ENCODE measurements at regions not wholly inside any gene's neighbourhood (a gene's known extent, or its start where the extent isn't known, plus 50 kb on each side); places are given as distances from the start of the nearest gene placed in this dataset.
"Not testable (repeated sequence)": the region's sequence is repeated elsewhere in the genome, so short reads cannot be mapped to it uniquely, and the experiment has no call there.

- H3K27me3 ChIP-seq (ENCODE audit: control insufficient read depth, insufficient read depth, low read length): no peaks in the 10 kb centered on the region
- no peaks in the 10 kb centered on the region; the same call in 1 of the 2 replicates for H3K4me1 ChIP-seq (ENCODE audit: control insufficient read depth, insufficient read depth, low read length)
- DNase-seq (ENCODE audit: low read depth, low spot score): no peak
- H3K4me3 ChIP-seq (ENCODE audit: low read length): no peak overlapping the region
- H3K27ac ChIP-seq (ENCODE audit: low read length): no peak overlapping the region
- no CpG with 5 or more reads among the region's 11 CpGs for WGBS (ENCODE audit: insufficient coverage, insufficient read length)
- H3K9me3 ChIP-seq (ENCODE audit: control insufficient read depth, insufficient read depth, low read length): peaks cover 4% of the 10 kb centered on the region
- H3K36me3 ChIP-seq (ENCODE audit: control insufficient read depth, insufficient read depth, low read length): no peaks in the 10 kb centered on the region; the same call in 1 of the 2 replicates
Observed at GRCh38 chr1:30089024-30089430, 634.4 kb downstream of the MATN1 start.

GRCh38 chr1:30088594-30088993, 634.8 kb downstream of the MATN1 start:
- Histone ChIP-seq H3K4me3 (ENCODE audit: low read length) (no peak overlapping the region), H3K9me3 (ENCODE audit: control insufficient read depth, insufficient read depth, low read length) (peaks cover 4% of the 10 kb centered on the region), H3K27ac (ENCODE audit: low read length) (no peak overlapping the region), H3K36me3 (ENCODE audit: control insufficient read depth, insufficient read depth, low read length) (no peaks in the 10 kb centered on the region; the same call in 1 of the 2 replicates), H3K27me3 (ENCODE audit: control insufficient read depth, insufficient read depth, low read length) (no peaks in the 10 kb centered on the region), H3K4me1 (ENCODE audit: control insufficient read depth, insufficient read depth, low read length) (no peaks in the 10 kb centered on the region; the same call in 1 of the 2 replicates)
- no CpG with 5 or more reads among the region's 10 CpGs for WGBS (ENCODE audit: insufficient coverage, insufficient read length)
- no peak for DNase-seq (ENCODE audit: low read depth, low spot score)

- no CpG with 5 or more reads among the region's 6 CpGs for WGBS (ENCODE audit: insufficient coverage, insufficient read length)
- no peak overlapping the region for H3K27ac ChIP-seq (ENCODE audit: low read length)
- no peak overlapping the region for H3K4me3 ChIP-seq (ENCODE audit: low read length)
- H3K4me1 ChIP-seq (ENCODE audit: control insufficient read depth, insufficient read depth, low read length): no peaks in the 10 kb centered on the region; the same call in 1 of the 2 replicates
- no peak for DNase-seq (ENCODE audit: low read depth, low spot score)
- no peaks in the 10 kb centered on the region for H3K27me3 ChIP-seq (ENCODE audit: control insufficient read depth, insufficient read depth, low read length)
- no peaks in the 10 kb centered on the region; the same call in 1 of the 2 replicates for H3K36me3 ChIP-seq (ENCODE audit: control insufficient read depth, insufficient read depth, low read length)
- H3K9me3 ChIP-seq (ENCODE audit: control insufficient read depth, insufficient read depth, low read length): peaks cover 4% of the 10 kb centered on the region
Observed at GRCh38 chr1:30087465-30087864, 635.9 kb downstream of the MATN1 start.

- Histone ChIP-seq H3K4me3 (ENCODE audit: low read length) (no peak overlapping the region), H3K27ac (ENCODE audit: low read length) (no peak overlapping the region), H3K9me3 (ENCODE audit: control insufficient read depth, insufficient read depth, low read length) (no peaks in the 10 kb centered on the region), H3K36me3 (ENCODE audit: control insufficient read depth, insufficient read depth, low read length) (no peaks in the 10 kb centered on the region; the same call in 1 of the 2 replicates), H3K27me3 (ENCODE audit: control insufficient read depth, insufficient read depth, low read length) (no peaks in the 10 kb centered on the region), H3K4me1 (ENCODE audit: control insufficient read depth, insufficient read depth, low read length) (no peaks in the 10 kb centered on the region; the same call in none of the 2 replicates)
- DNase-seq (ENCODE audit: low read depth, low spot score): no peak
- WGBS (ENCODE audit: insufficient coverage, insufficient read length): 100% methylated on average over 1 of the region's 45 CpGs
Observed at GRCh38 chr1:30085811-30086770, 637.3 kb downstream of the MATN1 start.

- no peak for DNase-seq (ENCODE audit: low read depth, low spot score)
- no peaks in the 10 kb centered on the region for H3K9me3 ChIP-seq (ENCODE audit: control insufficient read depth, insufficient read depth, low read length)
- WGBS (ENCODE audit: insufficient coverage, insufficient read length): no CpG with 5 or more reads among the region's 12 CpGs
- no peaks in the 10 kb centered on the region; the same call in none of the 2 replicates for H3K4me1 ChIP-seq (ENCODE audit: control insufficient read depth, insufficient read depth, low read length)
- no peak overlapping the region for H3K4me3 ChIP-seq (ENCODE audit: low read length)
- H3K27me3 ChIP-seq (ENCODE audit: control insufficient read depth, insufficient read depth, low read length): no peaks in the 10 kb centered on the region
- no peak overlapping the region for H3K27ac ChIP-seq (ENCODE audit: low read length)
- H3K36me3 ChIP-seq (ENCODE audit: control insufficient read depth, insufficient read depth, low read length): no peaks in the 10 kb centered on the region
Observed at GRCh38 chr1:30084909-30085571, 638.3 kb downstream of the MATN1 start.

GRCh38 chr1:30083800-30084464, 639.5 kb downstream of the MATN1 start:
- no peak for DNase-seq (ENCODE audit: low read depth, low spot score)
- H3K36me3 ChIP-seq (ENCODE audit: control insufficient read depth, insufficient read depth, low read length): no peaks in the 10 kb centered on the region
- H3K27ac ChIP-seq (ENCODE audit: low read length): no peak overlapping the region
- no peaks in the 10 kb centered on the region for H3K9me3 ChIP-seq (ENCODE audit: control insufficient read depth, insufficient read depth, low read length)
- no peak overlapping the region for H3K4me3 ChIP-seq (ENCODE audit: low read length)
- no peaks in the 10 kb centered on the region; the same call in none of the 2 replicates for H3K4me1 ChIP-seq (ENCODE audit: control insufficient read depth, insufficient read depth, low read length)
- H3K27me3 ChIP-seq (ENCODE audit: control insufficient read depth, insufficient read depth, low read length): no peaks in the 10 kb centered on the region
- WGBS (ENCODE audit: insufficient coverage, insufficient read length): no CpG with 5 or more reads among the region's 11 CpGs

GRCh38 chr1:30081379-30082102, 641.8 kb downstream of the MATN1 start:
- Histone ChIP-seq H3K36me3 (ENCODE audit: control insufficient read depth, insufficient read depth, low read length) (no peaks in the 10 kb centered on the region), H3K27me3 (ENCODE audit: control insufficient read depth, insufficient read depth, low read length) (no peaks in the 10 kb centered on the region), H3K9me3 (ENCODE audit: control insufficient read depth, insufficient read depth, low read length) (no peaks in the 10 kb centered on the region), H3K27ac (ENCODE audit: low read length) (no peak overlapping the region), H3K4me3 (ENCODE audit: low read length) (no peak overlapping the region), H3K4me1 (ENCODE audit: control insufficient read depth, insufficient read depth, low read length) (no peaks in the 10 kb centered on the region; the same call in none of the 2 replicates)
- WGBS (ENCODE audit: insufficient coverage, insufficient read length): no CpG with 5 or more reads among the region's 6 CpGs
- no peak for DNase-seq (ENCODE audit: low read depth, low spot score)

GRCh38 chr1:30075916-30076315, 647.5 kb downstream of the MATN1 start:
- H3K4me3 ChIP-seq (ENCODE audit: low read length); H3K27me3 ChIP-seq (ENCODE audit: control insufficient read depth, insufficient read depth, low read length); H3K4me1 ChIP-seq (ENCODE audit: control insufficient read depth, insufficient read depth, low read length); H3K36me3 ChIP-seq (ENCODE audit: control insufficient read depth, insufficient read depth, low read length); H3K9me3 ChIP-seq (ENCODE audit: control insufficient read depth, insufficient read depth, low read length); DNase-seq (ENCODE audit: low read depth, low spot score); H3K27ac ChIP-seq (ENCODE audit: low read length): not testable (repeated sequence)

GRCh38 chr1:30068787-30069472, 654.5 kb downstream of the MATN1 start:
- H3K27me3 ChIP-seq (ENCODE audit: control insufficient read depth, insufficient read depth, low read length): no peaks in the 10 kb centered on the region
- WGBS (ENCODE audit: insufficient coverage, insufficient read length): no CpG with 5 or more reads among the region's 9 CpGs
- H3K36me3 ChIP-seq (ENCODE audit: control insufficient read depth, insufficient read depth, low read length): no peaks in the 10 kb centered on the region
- H3K4me3 ChIP-seq (ENCODE audit: low read length): no peak overlapping the region
- no peak overlapping the region for H3K27ac ChIP-seq (ENCODE audit: low read length)
- no peaks in the 10 kb centered on the region for H3K9me3 ChIP-seq (ENCODE audit: control insufficient read depth, insufficient read depth, low read length)
- DNase-seq (ENCODE audit: low read depth, low spot score): no peak
- no peaks in the 10 kb centered on the region for H3K4me1 ChIP-seq (ENCODE audit: control insufficient read depth, insufficient read depth, low read length)
